Testis (tissue), 2 donors: ENCODE measurements at regions not wholly inside any gene's neighbourhood (a gene's known extent, or its start where the extent isn't known, plus 50 kb on each side); places are given as distances from the start of the nearest gene placed in this dataset.

Experiments used
- DNase-seq: peaks from one replicate; pipeline ENCODE4 v3.0.0-alpha.2; 2019
- H3K27ac ChIP-seq, 2 donors: fragments of 200-600 bp; sonication (generic); one replicate each; pipeline ENCODE4 v1.5.1; 2019
- H3K27me3 ChIP-seq: fragments of 200-600 bp; sonication (generic); one replicate; pipeline ENCODE4 v1.5.1; 2019
- H3K36me3 ChIP-seq: fragments of 200-600 bp; sonication (generic); one replicate; pipeline ENCODE4 v1.5.1; 2017; ENCODE audit warnings: low read depth; ENCODE audit errors: missing control alignments
- H3K4me1 ChIP-seq: fragments of 200-600 bp; sonication (generic); one replicate; pipeline ENCODE4 v1.5.1; 2019
- H3K4me3 ChIP-seq, 2 donors: fragments of 200-600 bp; sonication (generic); one replicate each; pipeline ENCODE4 v1.5.1; 2017 to 2019
- H3K9me3 ChIP-seq: fragments of 200-600 bp; sonication (generic); one replicate; pipeline ENCODE4 v1.5.1; 2017
- POLR2A ChIP-seq: fragments of 450-650 bp; IDR thresholded peaks from one replicate; pipeline ENCODE4 v1.6.1; 2017; ENCODE audit warnings: antibody characterized with exemption, mild to moderate bottlenecking, moderate library complexity
- WGBS, 2 donors: methylation state at CpG; one replicate each; pipeline ENCODE4 v1.1.5; 2018; 5-methylcytosine and 5-hydroxymethylcytosine counted together
- intact Hi-C: fragments of 100-400 bp; cut with DNase I; formaldehyde crosslinking; loops from one replicate; pipeline ENCODE4 v1.15.1; 2023; ENCODE audit warnings: low total_unique reads
- TF ChIP-seq, protein P1 (sequence below), 3 experiments: fragments of 450-650 bp in 2 of 3; fragments of 200-600 bp in 1 of 3; sonication (generic) in 1 of 3; IDR thresholded peaks; one replicate each; pipeline ENCODE4 v1.5.1; 2016 to 2019; ENCODE audit warnings: antibody characterized with exemption in 3 of 3, mild to moderate bottlenecking in 2 of 3, moderate library complexity in 1 of 3

GRCh38 chr13:84847107-84847506 is 952.1 kb downstream of the SLITRK6 start:
- H3K27ac ChIP-seq: no peak overlapping the region
- H3K9me3 ChIP-seq: no peaks in the 10 kb centered on the region
- TF ChIP-seq POLR2A: no peak
- TF ChIP-seq, protein P1, sequence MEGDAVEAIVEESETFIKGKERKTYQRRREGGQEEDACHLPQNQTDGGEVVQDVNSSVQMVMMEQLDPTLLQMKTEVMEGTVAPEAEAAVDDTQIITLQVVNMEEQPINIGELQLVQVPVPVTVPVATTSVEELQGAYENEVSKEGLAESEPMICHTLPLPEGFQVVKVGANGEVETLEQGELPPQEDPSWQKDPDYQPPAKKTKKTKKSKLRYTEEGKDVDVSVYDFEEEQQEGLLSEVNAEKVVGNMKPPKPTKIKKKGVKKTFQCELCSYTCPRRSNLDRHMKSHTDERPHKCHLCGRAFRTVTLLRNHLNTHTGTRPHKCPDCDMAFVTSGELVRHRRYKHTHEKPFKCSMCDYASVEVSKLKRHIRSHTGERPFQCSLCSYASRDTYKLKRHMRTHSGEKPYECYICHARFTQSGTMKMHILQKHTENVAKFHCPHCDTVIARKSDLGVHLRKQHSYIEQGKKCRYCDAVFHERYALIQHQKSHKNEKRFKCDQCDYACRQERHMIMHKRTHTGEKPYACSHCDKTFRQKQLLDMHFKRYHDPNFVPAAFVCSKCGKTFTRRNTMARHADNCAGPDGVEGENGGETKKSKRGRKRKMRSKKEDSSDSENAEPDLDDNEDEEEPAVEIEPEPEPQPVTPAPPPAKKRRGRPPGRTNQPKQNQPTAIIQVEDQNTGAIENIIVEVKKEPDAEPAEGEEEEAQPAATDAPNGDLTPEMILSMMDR (IDR thresholded peaks at IDR 0.05): no peak
- DNase-seq: no peak
- H3K36me3 ChIP-seq: no peaks in the 10 kb centered on the region
- intact Hi-C loops: no loop called here
- WGBS, 2 donors: 78 to 82% methylated on average over 1 of the region's 1 CpG
- no peaks in the 10 kb centered on the region for H3K4me1 ChIP-seq
- no peaks in the 10 kb centered on the region for H3K27me3 ChIP-seq
- H3K4me3 ChIP-seq: no peak overlapping the region

- Histone ChIP-seq H3K27ac (no peak overlapping the region), H3K4me1 (no peaks in the 10 kb centered on the region), H3K36me3 (no peaks in the 10 kb centered on the region), H3K27me3 (no peaks in the 10 kb centered on the region), H3K4me3 (no peak overlapping the region), H3K9me3 (no peaks in the 10 kb centered on the region)
- DNase-seq: no peak
- intact Hi-C loops: no loop called here
- 61 to 69% methylated on average over 4 of the region's 4 CpGs for WGBS, 2 donors
- TF ChIP-seq POLR2A: no peak
- TF ChIP-seq, protein P1 (IDR thresholded peaks at IDR 0.05): no peak
Observed at GRCh38 chr13:84845907-84846619, 953.2 kb downstream of the SLITRK6 start.

DNA sequence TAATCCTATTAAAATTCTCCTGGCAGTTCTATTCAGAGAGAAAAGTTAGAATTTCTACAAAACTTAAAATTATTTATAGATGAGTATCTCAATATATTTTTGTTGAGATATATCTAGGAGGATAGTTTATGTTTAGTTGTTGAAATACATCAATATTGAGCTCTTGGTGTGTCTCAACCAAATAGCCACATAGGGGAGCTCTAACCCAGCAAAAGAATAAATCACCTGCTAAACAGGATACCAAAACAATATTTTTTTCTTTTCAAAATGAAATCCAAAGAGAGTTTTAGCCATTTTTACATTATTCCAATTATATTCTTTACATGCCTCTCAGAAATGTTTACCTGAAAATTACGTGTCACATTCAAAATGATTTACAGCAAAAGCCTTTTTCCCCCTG is 954.7 kb downstream of the SLITRK6 start:
- no peaks in the 10 kb centered on the region for H3K36me3 ChIP-seq
- no peak for DNase-seq
- H3K9me3 ChIP-seq: no peaks in the 10 kb centered on the region
- no peaks in the 10 kb centered on the region for H3K27me3 ChIP-seq
- H3K4me3 ChIP-seq: no peak overlapping the region
- 39 to 45% methylated on average over 1 of the region's 1 CpG for WGBS, 2 donors
- no peak for TF ChIP-seq POLR2A
- TF ChIP-seq, protein P1 (IDR thresholded peaks at IDR 0.05): no peak
- intact Hi-C loops: no loop called here
- no peaks in the 10 kb centered on the region for H3K4me1 ChIP-seq
- H3K27ac ChIP-seq: no peak overlapping the region

GRCh38 chr13:84843368-84843767 is 955.9 kb downstream of the SLITRK6 start:
- Histone ChIP-seq H3K9me3 (no peaks in the 10 kb centered on the region), H3K4me3 (no peak overlapping the region), H3K27ac (no peak overlapping the region), H3K27me3 (no peaks in the 10 kb centered on the region), H3K36me3 (no peaks in the 10 kb centered on the region), H3K4me1 (no peaks in the 10 kb centered on the region)
- DNase-seq: no peak
- intact Hi-C loops: no loop called here
- 84 to 89% methylated on average over 1 of the region's 1 CpG for WGBS, 2 donors
- TF ChIP-seq, protein P1 (IDR thresholded peaks at IDR 0.05): no peak
- TF ChIP-seq POLR2A: no peak

- 86 to 90% methylated on average over 2 of the region's 2 CpGs for WGBS, 2 donors
- no peaks in the 10 kb centered on the region for H3K27me3 ChIP-seq
Observed at GRCh38 chr13:84834201-84834600, 951.9 kb upstream of the SLITRK1 start.

More at GRCh38 chr13:84834201-84834600, 951.9 kb upstream of the SLITRK1 start:
- Histone ChIP-seq H3K9me3 (no peaks in the 10 kb centered on the region), H3K4me3 (no peak overlapping the region), H3K4me1 (no peaks in the 10 kb centered on the region), H3K36me3 (no peaks in the 10 kb centered on the region), H3K27ac (no peak overlapping the region)
- intact Hi-C loops: no loop called here
- DNase-seq: no peak
- no peak for TF ChIP-seq POLR2A
- TF ChIP-seq, protein P1 (IDR thresholded peaks at IDR 0.05): no peak
